ENCODE measurements at regions not wholly inside any gene's neighbourhood (a gene's known extent, or its start where the extent isn't known, plus 50 kb on each side); places are given as distances from the start of the nearest gene placed in this dataset.

DNA sequence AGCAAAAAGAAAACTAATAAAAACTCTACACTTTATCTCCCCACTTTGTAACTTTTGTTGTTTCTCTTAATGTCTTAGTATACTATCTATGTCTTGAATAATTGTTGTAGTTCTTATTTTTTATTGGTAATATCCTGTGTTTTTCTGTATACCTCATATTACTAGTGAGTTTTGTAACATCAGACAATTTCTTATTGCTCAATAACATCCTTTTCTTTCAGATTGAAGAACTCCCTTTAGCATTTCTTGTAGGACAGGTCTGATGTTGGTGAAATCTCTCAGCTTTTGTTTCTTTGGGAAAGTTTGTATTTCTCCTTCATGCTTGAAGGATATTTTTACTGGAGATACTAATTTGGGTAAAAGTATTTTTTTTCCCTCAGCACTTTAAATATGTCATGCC lies 79.8 kb upstream of the LRRC8B start:
- Histone ChIP-seq H3K27ac (ENCODE audit: low read depth, low read length) (no peak overlapping the region), H3K9ac (ENCODE audit: extremely low read depth, low read length, poor library complexity, severe bottlenecking) (no peak overlapping the region), H3K4me1 (ENCODE audit: control insufficient read depth, insufficient read depth, low read length) (no peaks in the 10 kb centered on the region), H3K36me3 (ENCODE audit: control insufficient read depth, insufficient read depth, low read length) (no peaks in the 10 kb centered on the region), H3K4me3 (ENCODE audit: low read length) (no peak overlapping the region), H3K9me3 (ENCODE audit: control insufficient read depth, low read length) (no peaks in the 10 kb centered on the region), H3K27me3 (ENCODE audit: control insufficient read depth, insufficient read depth, low read length, poor library complexity, severe bottlenecking) (no peaks in the 10 kb centered on the region)
- no peak for DNase-seq
- peaks cover 3% of the 10 kb centered on the region for H3K27me3 Mint-ChIP-seq (ENCODE audit: insufficient read depth)
- H3K36me3 Mint-ChIP-seq (ENCODE audit: low read depth) = no peaks in the 10 kb centered on the region
- H3K27ac Mint-ChIP-seq = no peak overlapping the region
- H3K4me1 Mint-ChIP-seq = no peaks in the 10 kb centered on the region
- H3K9me3 Mint-ChIP-seq = peaks cover 12% of the 10 kb centered on the region
- H3K4me3 Mint-ChIP-seq = no peak overlapping the region
- TF ChIP-seq, protein P1, sequence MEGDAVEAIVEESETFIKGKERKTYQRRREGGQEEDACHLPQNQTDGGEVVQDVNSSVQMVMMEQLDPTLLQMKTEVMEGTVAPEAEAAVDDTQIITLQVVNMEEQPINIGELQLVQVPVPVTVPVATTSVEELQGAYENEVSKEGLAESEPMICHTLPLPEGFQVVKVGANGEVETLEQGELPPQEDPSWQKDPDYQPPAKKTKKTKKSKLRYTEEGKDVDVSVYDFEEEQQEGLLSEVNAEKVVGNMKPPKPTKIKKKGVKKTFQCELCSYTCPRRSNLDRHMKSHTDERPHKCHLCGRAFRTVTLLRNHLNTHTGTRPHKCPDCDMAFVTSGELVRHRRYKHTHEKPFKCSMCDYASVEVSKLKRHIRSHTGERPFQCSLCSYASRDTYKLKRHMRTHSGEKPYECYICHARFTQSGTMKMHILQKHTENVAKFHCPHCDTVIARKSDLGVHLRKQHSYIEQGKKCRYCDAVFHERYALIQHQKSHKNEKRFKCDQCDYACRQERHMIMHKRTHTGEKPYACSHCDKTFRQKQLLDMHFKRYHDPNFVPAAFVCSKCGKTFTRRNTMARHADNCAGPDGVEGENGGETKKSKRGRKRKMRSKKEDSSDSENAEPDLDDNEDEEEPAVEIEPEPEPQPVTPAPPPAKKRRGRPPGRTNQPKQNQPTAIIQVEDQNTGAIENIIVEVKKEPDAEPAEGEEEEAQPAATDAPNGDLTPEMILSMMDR (conservative IDR thresholded peaks at IDR 0.05) = no peak

DNA sequence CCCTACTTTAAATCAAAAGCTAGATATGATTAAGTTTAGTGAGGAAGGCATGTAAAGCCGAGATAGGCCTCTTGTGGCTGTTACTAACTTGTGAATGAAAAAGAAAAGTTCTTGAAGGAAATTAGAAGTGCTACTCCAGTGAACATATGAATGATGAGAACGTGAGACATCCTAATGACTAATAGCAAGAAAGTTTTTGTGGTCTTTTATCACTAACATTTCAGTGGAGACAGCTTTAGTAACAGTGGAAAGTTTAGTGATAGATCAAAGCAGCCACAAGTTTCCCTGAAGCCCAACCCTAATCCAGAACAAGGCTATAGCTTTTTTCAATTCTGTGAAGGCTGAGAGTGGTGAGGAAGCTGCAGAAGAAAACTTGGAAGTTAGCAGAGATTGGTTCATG lies 73.6 kb upstream of the LRRC8B start:
- Mint-ChIP-seq H3K27me3 (ENCODE audit: insufficient read depth) (peaks cover 3% of the 10 kb centered on the region), H3K4me1 (no peaks in the 10 kb centered on the region), H3K4me3 (no peak overlapping the region), H3K9me3 (no peaks in the 10 kb centered on the region), H3K27ac (no peak overlapping the region), H3K36me3 (ENCODE audit: low read depth) (no peaks in the 10 kb centered on the region)
- Histone ChIP-seq H3K4me3 (ENCODE audit: low read length) (no peak overlapping the region), H3K9ac (ENCODE audit: extremely low read depth, low read length, poor library complexity, severe bottlenecking) (no peak overlapping the region), H3K9me3 (ENCODE audit: control insufficient read depth, low read length) (no peaks in the 10 kb centered on the region), H3K4me1 (ENCODE audit: control insufficient read depth, insufficient read depth, low read length) (no peaks in the 10 kb centered on the region), H3K27ac (ENCODE audit: low read depth, low read length) (no peak overlapping the region), H3K36me3 (ENCODE audit: control insufficient read depth, insufficient read depth, low read length) (no peaks in the 10 kb centered on the region), H3K27me3 (ENCODE audit: control insufficient read depth, insufficient read depth, low read length, poor library complexity, severe bottlenecking) (no peaks in the 10 kb centered on the region)
- 82 to 88% methylated on average over 2 of the region's 2 CpGs for WGBS, 2 experiments (ENCODE audit: insufficient coverage in 1 of 2, insufficient read length in 1 of 2)
- no peak for DNase-seq
- TF ChIP-seq, protein P1 (conservative IDR thresholded peaks at IDR 0.05) = no peak

DNA sequence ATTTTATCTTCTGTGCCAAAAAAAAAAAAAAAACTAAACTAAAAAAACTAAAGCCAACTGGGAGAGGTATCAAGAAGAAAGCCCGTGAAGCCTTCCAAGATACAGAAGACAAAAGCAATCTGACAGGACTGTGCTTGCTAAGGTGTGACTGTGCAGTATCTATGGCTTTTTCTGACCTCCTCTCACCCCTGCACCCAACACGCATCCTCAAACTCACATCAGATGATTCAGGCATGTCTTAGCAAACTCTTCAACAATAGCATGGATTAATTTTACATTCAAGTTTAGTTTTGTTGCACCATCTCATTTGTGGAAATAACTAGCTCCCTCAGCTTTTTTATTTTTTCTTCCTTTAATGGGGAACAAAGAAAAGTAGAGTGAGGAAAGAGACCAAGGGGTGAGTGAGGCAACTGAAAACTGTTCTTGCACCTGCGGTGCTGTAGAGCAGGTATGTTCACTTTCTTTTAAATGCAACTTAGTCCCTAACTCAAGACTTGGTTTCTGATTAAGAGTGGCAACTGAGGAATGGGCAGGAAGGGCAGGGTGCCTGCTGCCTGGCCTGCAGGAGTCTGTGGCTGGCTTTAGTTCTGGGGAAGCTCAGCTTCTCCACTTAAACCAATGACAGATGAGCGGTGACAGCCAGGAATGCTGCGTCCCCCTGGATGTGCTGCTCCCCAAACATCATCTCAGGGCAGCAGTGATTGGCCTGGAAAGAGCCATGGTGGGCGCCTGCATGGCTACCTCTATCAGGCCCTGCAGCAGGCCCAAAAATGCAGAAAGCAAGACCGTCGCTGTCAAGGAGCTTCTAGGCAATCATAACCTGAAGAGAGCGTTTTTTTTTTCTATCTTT lies 71.3 kb upstream of the LRRC8B start:
- no peaks in the 10 kb centered on the region for H3K4me1 ChIP-seq (ENCODE audit: control insufficient read depth, insufficient read depth, low read length)
- H3K4me1 Mint-ChIP-seq = peaks cover 6% of the 10 kb centered on the region
- H3K9ac ChIP-seq (ENCODE audit: extremely low read depth, low read length, poor library complexity, severe bottlenecking) = no peak overlapping the region
- no peak for DNase-seq
- no peaks in the 10 kb centered on the region for H3K36me3 Mint-ChIP-seq (ENCODE audit: low read depth)
- peaks cover 3% of the 10 kb centered on the region for H3K27me3 Mint-ChIP-seq (ENCODE audit: insufficient read depth)
- H3K9me3 ChIP-seq (ENCODE audit: control insufficient read depth, low read length) = no peaks in the 10 kb centered on the region
- no peak overlapping the region for H3K27ac ChIP-seq (ENCODE audit: low read depth, low read length)
- no peak overlapping the region for H3K4me3 ChIP-seq (ENCODE audit: low read length)
- no peaks in the 10 kb centered on the region for H3K36me3 ChIP-seq (ENCODE audit: control insufficient read depth, insufficient read depth, low read length)
- TF ChIP-seq, protein P1 (conservative IDR thresholded peaks at IDR 0.05) = no peak
- no peaks in the 10 kb centered on the region for H3K9me3 Mint-ChIP-seq
- no peaks in the 10 kb centered on the region for H3K27me3 ChIP-seq (ENCODE audit: control insufficient read depth, insufficient read depth, low read length, poor library complexity, severe bottlenecking)
- WGBS, 2 experiments (ENCODE audit: insufficient coverage in 1 of 2, insufficient read length in 1 of 2) = 88 to 100% methylated on average over 7 to 9 of the region's 9 CpGs
- no peak overlapping the region for H3K27ac Mint-ChIP-seq
- no peak overlapping the region for H3K4me3 Mint-ChIP-seq
